Right lobe of liver (tissue), 6 donors: ENCODE measurements at regions not wholly inside any gene's neighbourhood (a gene's known extent, or its start where the extent isn't known, plus 50 kb on each side); places are given as distances from the start of the nearest gene placed in this dataset.

Experiments
- ATAC-seq, 4 donors: fragments of 200-7000 bp; cut with Tn5 transposase; one replicate each; pipeline ENCODE4 v1.9.1; 2020; ENCODE audit warnings: mild to moderate bottlenecking in 4 of 4, moderate library complexity in 4 of 4
- DNase-seq, 3 donors: peaks; one replicate each; pipeline ENCODE4 v3.0.0-alpha.2; 2020
- H3K27ac ChIP-seq, 3 donors: fragments of 200-600 bp; one replicate each; pipeline ENCODE4 v1.8.0; 2022
- H3K27me3 ChIP-seq, 2 donors: fragments of 200-600 bp; one replicate each; pipeline ENCODE4 v1.8.0; 2022
- H3K36me3 ChIP-seq, 4 donors: fragments of 200-600 bp; sonication (generic) in 1 of 4; one replicate each; pipeline versions ENCODE4 v1.5.1 to v1.8.0; 2017 to 2022; ENCODE audit warnings: control low read depth in 1 of 4
- H3K4me1 ChIP-seq, 4 donors: fragments of 200-600 bp; sonication (generic) in 1 of 4; one replicate each; pipeline versions ENCODE4 v1.5.1 to v1.8.0; 2017 to 2022; ENCODE audit warnings: control low read depth in 1 of 4
- H3K4me3 ChIP-seq, 3 donors: fragments of 200-600 bp; one replicate each; pipeline ENCODE4 v1.8.0; 2022
- H3K9me3 ChIP-seq, 4 donors: fragments of 200-600 bp; sonication (generic) in 1 of 4; one replicate each; pipeline versions ENCODE4 v1.5.1 to v1.8.0; 2017 to 2022; ENCODE audit warnings: control low read depth in 1 of 4
- CTCF ChIP-seq, 4 donors: fragments of 200-600 bp in 3 of 4; fragments of 450-650 bp in 1 of 4; IDR thresholded peaks; one replicate each; pipeline versions ENCODE4 v1.5.1 to v1.8.0; 2016 to 2022; ENCODE audit warnings: antibody characterized with exemption in 4 of 4, mild to moderate bottlenecking in 2 of 4
- POLR2A ChIP-seq: fragments of 450-650 bp; IDR thresholded peaks from one replicate; pipeline ENCODE4 v1.6.1; 2017; ENCODE audit warnings: antibody characterized with exemption, mild to moderate bottlenecking
- WGBS: methylation state at CpG from one replicate; pipeline ENCODE4 v1.1.6; 2018; ENCODE audit warnings: low coverage, low lambda C conversion rate; ENCODE audit not compliant: insufficient coverage; ENCODE audit errors: missing lambda C conversion rate; 5-methylcytosine and 5-hydroxymethylcytosine counted together
- intact Hi-C, 2 donors: fragments of 100-400 bp; cut with DNase I; formaldehyde crosslinking; loops; one replicate each; pipeline versions ENCODE4 v1.11.2 to v1.14.1; 2022
- donor health status: DM: no; HTN: yes; CAD: no.
- donor health status: DM: no; HTN: no; CAD: no.
- donor health status: DM: no; HTN: no; CAD: no.
- donor health status: DM: no; HTN: yes; CAD: no.
- donor health status: DM: no; HTN: yes; CAD: no.

- 0% methylated on average over 1 of the region's 1 CpG for WGBS
- H3K27ac ChIP-seq, result no peak overlapping the region
- H3K4me3 ChIP-seq, result no peak overlapping the region
- TF ChIP-seq CTCF (IDR thresholded peaks at IDR 0.05) (no peak), POLR2A (no peak)
- no peaks in the 10 kb centered on the region for H3K27me3 ChIP-seq
- H3K4me1 ChIP-seq, result no peaks in the 10 kb centered on the region
- H3K36me3 ChIP-seq, result no peaks in the 10 kb centered on the region
- no peaks in the 10 kb centered on the region for H3K9me3 ChIP-seq
- no peak for DNase-seq
- ATAC-seq, result no peak
- intact Hi-C loops, result no loop called here
Measured at GRCh38 chr13:76725211-76725610, 161.0 kb downstream of the KCTD12 start.

GRCh38 chr13:76724421-76724820, 161.8 kb downstream of the KCTD12 start:
- no peak overlapping the region for H3K27ac ChIP-seq
- H3K9me3 ChIP-seq, result no peaks in the 10 kb centered on the region
- no peaks in the 10 kb centered on the region for H3K36me3 ChIP-seq
- WGBS, result 35% methylated on average over 2 of the region's 2 CpGs
- TF ChIP-seq POLR2A (no peak), CTCF (IDR thresholded peaks at IDR 0.05) (no peak)
- ATAC-seq (no peak), DNase-seq (no peak)
- no peaks in the 10 kb centered on the region for H3K4me1 ChIP-seq
- no peak overlapping the region for H3K4me3 ChIP-seq
- H3K27me3 ChIP-seq, result no peaks in the 10 kb centered on the region
- intact Hi-C loops, result no loop called here

- H3K9me3 ChIP-seq, result no peaks in the 10 kb centered on the region
- H3K27me3 ChIP-seq, result no peaks in the 10 kb centered on the region
- ATAC-seq, result peak; percentile 58 to 80 (median 76)
- 34% methylated on average over 5 of the region's 5 CpGs for WGBS
- no peak overlapping the region for H3K4me3 ChIP-seq
- no peak for TF ChIP-seq CTCF (IDR thresholded peaks at IDR 0.05)
- TF ChIP-seq POLR2A, result no peak
- DNase-seq, result peak in 2 of 3 donors; percentile 22 to 59
- no peaks in the 10 kb centered on the region for H3K4me1 ChIP-seq
- intact Hi-C loops, result no loop called here
- H3K27ac ChIP-seq, result no peak overlapping the region
- H3K36me3 ChIP-seq, result no peaks in the 10 kb centered on the region
Measured at GRCh38 chr13:76723551-76724232, 162.5 kb downstream of the KCTD12 start.

GRCh38 chr13:76722782-76723181, 163.4 kb downstream of the KCTD12 start:
- 60% methylated on average over 1 of the region's 1 CpG for WGBS
- intact Hi-C loops, result no loop called here
- H3K4me1 ChIP-seq, result no peaks in the 10 kb centered on the region
- no peak overlapping the region for H3K4me3 ChIP-seq
- H3K27me3 ChIP-seq, result no peaks in the 10 kb centered on the region
- ATAC-seq, result no peak
- no peak overlapping the region for H3K27ac ChIP-seq
- TF ChIP-seq POLR2A, result no peak
- TF ChIP-seq CTCF (IDR thresholded peaks at IDR 0.05), result no peak
- DNase-seq, result no peak
- no peaks in the 10 kb centered on the region for H3K36me3 ChIP-seq
- H3K9me3 ChIP-seq, result no peaks in the 10 kb centered on the region
